HG03575 (cell line): ENCODE measurements at regions not wholly inside any gene's neighbourhood (a gene's known extent, or its start where the extent isn't known, plus 50 kb on each side); places are given as distances from the start of the nearest gene placed in this dataset.

ENCODE experiments used
- ATAC-seq: cut with Tn5 transposase; IDR thresholded peaks from one replicate; pipeline ENCODE4 v1.9.1; 2021; ENCODE audit not compliant: unreplicated experiment, insufficient number of reproducible peaks, low FRiP score; ENCODE audit errors: extremely low read depth

- no peak for ATAC-seq
These were observed 265.4 kb upstream of the NFE2L3 start for GRCh38 chr7:25886387-25887240.

GRCh38 chr7:25887266-25887665 lies 264.7 kb upstream of the NFE2L3 start:
- ATAC-seq: no peak

DNA sequence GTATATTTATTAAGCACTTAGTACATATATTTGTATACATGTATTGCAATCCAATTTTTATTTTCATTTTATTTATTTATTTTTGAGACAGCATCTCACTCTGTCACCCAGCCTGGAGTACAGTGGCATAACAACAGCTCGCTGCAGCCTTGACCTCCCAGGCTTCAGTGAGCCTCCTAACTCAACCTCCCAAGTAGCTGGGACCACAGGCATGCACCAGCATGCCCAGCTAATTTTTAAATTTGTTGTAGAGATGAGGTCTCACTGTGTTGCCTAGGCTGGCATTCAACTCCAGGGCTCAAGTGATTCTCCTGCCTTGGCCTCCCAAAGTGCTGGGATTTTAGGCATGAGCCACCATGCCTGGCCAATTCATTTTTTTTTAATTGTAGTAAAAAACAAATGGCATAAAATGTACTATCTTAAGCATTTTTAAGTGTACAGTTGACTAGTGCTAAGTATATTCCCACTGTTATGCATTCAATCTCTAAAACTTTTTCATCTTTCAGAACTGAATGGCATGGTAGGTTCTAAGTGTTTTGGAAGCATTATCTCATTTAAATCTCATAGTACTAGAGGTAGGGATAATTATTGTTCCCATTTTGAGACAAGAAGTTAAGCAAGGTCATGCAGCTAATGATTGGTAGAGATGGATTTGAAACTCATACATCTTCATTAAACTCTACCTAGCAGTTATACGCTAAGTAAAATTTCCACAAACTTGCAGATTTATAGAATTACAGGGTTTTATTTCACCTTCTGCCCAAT lies 264.0 kb upstream of the NFE2L3 start:
- no peak for ATAC-seq

- ATAC-seq: no peak
These were observed 262.2 kb upstream of the NFE2L3 start for GRCh38 chr7:25889765-25890164.

DNA sequence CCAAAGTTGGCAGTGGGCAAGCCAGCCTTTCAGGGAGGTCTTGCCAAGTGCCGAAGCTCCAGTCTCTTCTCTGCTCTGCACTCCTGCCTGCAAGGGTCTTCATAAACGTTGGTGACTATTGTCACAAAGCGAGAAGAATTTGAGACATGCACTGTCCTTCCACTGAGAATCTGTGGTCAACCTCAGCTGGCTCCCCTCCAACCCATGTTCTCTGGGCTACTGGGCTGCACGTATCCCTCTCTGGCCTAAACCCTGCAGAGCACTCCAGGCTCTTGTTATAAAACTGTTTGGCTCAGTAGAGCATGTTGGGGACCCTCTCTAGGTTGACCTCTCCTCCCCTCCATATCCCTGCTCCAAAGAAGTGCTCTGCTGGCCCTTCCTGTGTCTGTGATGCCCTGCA lies 260.4 kb upstream of the NFE2L3 start:
- no peak for ATAC-seq

- ATAC-seq: no peak
These were observed 258.6 kb upstream of the NFE2L3 start for GRCh38 chr7:25893436-25893835.

DNA sequence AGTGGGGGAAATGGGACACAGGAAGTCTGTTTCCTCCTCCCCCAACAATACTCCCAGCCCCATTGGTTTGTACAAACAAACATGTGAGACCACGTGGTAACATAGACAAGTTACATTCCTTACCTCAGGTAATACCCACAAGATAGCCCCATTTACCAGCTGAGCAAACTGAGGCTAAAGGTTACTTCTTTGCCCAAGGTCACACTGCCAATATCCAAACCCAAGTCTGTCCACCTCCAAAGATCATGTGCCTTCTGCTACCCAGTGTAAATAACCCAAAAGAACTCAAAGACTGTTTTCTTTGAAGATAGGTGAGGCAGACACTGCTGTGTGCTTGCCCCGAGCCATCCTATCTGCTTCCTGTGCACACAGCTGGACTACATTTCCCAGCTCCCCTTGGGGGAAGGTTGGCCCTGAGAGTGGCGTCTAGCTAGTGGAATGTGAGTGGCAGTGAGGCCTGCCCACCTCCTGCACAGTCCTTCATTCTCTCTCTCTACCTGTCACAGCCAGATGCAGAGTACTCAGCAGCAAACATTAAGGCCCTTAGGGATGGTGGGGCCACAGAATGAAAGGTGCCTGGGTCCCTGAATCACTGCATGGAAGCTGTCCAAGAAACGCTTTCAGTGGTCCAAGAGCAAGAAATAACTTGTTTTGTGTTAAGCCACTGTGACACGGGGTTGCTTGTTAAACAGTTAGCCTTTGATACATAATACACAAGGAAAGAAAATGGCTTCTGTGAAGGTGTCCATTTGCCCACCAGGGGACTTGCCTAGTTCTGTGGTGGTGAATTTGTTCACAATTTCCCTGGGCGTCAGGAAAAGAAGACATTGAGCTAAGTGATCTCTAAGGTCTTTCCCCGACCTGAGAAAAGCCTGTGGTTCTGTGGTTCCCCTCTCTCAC lies 257.7 kb upstream of the NFE2L3 start:
- no peak for ATAC-seq

GRCh38 chr7:25894902-25895791 lies 256.9 kb upstream of the NFE2L3 start:
- ATAC-seq: peak; percentile 45

DNA sequence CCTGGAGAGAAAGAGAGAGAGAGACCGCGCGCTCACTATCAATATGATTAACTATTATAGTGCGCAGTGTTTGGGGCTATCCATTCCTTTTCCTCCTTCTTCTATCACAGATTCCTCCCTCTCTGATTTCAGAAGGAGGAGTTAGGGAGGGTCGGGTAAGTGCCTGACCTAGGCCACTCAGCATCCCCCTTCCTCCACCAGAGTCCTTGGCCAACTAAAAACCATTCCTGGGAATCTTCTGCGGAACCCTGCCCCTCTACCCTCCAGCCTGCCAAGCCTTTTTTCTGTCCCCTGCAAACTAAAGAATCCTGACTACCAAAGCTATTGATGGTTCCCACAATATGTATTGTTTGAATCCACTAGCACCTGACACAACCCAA lies 256.2 kb upstream of the NFE2L3 start:
- no peak for ATAC-seq

GRCh38 chr7:25897261-25897782 lies 254.7 kb upstream of the NFE2L3 start:
- no peak for ATAC-seq

- ATAC-seq: no peak
These were observed 251.8 kb upstream of the NFE2L3 start for GRCh38 chr7:25900245-25900644.

- no peak for ATAC-seq
These were observed 251.1 kb upstream of the NFE2L3 start for GRCh38 chr7:25900877-25901276.

DNA sequence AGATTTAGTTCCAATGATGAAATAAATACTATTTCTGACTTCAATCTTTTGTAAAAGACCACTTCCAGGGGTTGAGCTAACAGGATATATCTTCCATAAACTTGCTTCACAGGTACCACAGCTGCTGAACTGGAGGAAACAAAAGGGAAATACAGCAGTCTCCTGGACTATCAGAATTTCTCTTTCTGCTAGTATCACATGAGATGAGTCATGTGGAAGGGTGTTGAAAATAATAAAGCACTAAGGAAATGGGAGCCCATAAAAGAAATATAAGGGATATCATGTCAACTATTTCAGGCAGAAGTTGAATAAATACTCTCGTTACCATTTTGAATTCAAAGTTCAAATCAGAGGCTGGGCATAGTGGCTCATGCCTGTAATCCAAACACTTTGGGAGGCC lies 250.3 kb upstream of the NFE2L3 start:
- no peak for ATAC-seq

GRCh38 chr7:25906003-25906402 lies 246.0 kb upstream of the NFE2L3 start:
- no peak for ATAC-seq

- ATAC-seq: no peak
These were observed 245.2 kb upstream of the NFE2L3 start for GRCh38 chr7:25906760-25907159.

- ATAC-seq: no peak
These were observed 244.8 kb upstream of the NFE2L3 start for GRCh38 chr7:25907214-25907613.

DNA sequence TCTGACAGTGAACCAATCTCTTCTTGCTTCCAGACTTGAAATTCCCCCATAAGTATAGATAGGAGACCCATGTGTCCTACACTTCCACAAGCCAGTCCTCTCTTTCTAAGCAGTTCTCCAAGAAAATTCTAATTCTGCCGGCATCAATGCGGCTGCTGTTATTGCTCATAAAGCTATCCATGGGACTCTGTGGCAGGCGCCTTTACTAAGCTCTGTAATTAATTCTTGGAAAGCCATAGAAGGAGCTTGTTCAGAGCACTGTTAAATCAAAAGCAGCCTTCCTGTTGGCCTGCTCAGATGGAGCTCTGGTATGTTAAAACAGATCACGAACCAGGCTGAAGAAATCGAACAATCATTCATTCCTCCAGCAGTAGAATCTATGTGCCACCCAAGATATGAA lies 244.3 kb upstream of the NFE2L3 start:
- ATAC-seq: no peak
